Esophagus mucosa (tissue), 1 donor: ENCODE measurements at regions not wholly inside any gene's neighbourhood (a gene's known extent, or its start where the extent isn't known, plus 50 kb on each side); places are given as distances from the start of the nearest gene placed in this dataset.

Experiments used
- ATAC-seq: fragments of 200-7000 bp; cut with Tn5 transposase; one replicate; pipeline ENCODE4 v1.9.1; 2020
- donor health status: DM: yes; HTN: yes; CAD: no.

DNA sequence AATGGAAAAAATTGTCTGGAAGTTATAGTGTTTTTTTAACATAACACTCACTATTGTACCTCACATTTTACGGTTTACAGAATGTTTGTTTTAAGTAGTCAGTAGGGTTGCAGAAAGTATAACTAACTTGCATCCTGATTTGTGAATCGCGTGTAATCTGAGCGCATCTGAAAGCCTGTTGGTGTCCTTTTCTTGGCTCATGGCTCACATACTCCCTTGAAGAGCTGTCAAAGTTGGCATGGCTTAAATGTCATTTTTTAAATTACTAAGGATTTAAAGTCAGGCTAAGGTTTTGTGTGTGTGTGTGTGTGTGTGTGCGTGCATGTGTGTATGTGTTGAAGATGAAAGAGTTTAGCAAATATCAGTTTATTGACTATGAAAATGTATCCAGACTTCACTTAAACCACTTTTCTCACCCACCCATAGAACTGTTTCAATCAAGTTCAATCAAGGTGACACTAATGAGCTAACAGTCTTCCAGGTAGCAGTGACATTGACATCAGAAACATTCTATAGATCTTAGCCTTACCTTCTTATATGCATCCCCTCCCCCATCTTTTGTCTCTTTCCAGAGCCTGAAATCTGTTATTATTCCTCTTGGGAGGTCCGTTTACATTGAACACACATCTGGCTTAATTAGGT, 480.4 kb upstream of the SGCG start:
- ATAC-seq, result no peak

- ATAC-seq, result no peak
Observed at GRCh38 chr13:22703601-22704209, 477.1 kb upstream of the SGCG start.

- ATAC-seq, result no peak
Observed at GRCh38 chr13:22707946-22708345, 472.8 kb upstream of the SGCG start.

GRCh38 chr13:22717036-22717435, 463.7 kb upstream of the SGCG start:
- ATAC-seq, result no peak

DNA sequence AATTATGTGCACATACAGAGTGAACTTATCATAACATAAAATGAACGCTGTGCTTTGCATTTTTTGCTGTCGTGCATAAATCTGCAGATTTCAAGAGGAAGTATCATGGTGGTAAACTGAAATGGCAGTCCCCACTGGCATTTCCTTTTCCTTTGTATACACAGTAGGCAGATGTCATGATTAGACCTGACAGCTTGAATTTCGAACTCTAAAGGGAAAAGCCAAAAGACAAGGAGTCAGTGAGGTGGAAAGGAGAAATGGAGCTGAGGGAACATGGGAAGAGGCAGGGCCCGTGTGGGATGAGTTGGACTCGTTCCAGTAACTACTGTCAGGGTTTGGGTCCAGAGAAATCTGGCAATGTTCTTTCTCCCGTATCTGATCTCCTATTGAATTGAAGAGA, 454.1 kb upstream of the SGCG start:
- no peak for ATAC-seq

DNA sequence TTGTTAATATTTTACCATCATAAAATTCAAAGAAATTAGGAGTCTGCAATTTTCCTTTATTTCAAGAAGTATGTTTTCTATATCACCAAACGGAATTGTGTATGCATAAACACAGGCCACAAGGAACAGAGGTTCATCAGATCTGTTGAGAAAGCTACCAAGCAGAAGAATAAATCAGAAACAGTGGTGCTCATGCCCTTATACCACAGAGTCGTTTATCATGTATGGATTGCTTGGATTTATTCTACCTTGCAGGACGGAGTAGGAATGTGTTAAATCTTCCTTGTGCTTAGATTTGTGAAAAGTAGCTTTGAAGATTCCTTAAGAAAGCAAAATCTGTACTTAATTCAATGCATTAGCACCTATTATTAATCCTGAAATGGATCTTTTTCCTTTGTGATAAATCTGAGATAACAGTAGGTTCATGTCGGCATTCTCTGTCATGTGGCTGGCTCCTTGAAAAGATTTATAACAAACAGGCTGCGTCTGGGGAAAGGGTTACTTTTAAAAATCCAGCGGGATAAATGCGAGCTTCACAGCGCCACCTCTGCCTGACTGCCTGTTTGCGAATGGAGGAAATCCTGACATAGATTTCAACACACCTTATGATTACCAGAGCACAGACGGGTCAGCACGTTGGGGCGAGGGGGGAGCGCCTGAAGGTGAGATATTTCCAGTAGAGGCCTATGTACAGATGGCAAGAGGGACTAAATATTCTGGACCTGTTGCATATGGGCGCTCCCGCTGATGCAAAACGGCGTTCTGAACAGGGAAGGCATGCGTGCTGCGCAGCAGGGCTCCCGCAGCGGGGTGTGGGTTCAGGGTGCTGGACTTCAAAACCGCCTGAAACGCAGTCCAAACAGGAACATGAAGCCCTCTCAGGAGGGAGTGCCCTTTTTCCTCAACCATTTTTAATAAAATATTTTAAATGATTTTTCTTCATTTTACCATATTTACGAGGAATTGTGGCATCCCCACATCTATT, 445.5 kb upstream of the SGCG start:
- no peak for ATAC-seq

DNA sequence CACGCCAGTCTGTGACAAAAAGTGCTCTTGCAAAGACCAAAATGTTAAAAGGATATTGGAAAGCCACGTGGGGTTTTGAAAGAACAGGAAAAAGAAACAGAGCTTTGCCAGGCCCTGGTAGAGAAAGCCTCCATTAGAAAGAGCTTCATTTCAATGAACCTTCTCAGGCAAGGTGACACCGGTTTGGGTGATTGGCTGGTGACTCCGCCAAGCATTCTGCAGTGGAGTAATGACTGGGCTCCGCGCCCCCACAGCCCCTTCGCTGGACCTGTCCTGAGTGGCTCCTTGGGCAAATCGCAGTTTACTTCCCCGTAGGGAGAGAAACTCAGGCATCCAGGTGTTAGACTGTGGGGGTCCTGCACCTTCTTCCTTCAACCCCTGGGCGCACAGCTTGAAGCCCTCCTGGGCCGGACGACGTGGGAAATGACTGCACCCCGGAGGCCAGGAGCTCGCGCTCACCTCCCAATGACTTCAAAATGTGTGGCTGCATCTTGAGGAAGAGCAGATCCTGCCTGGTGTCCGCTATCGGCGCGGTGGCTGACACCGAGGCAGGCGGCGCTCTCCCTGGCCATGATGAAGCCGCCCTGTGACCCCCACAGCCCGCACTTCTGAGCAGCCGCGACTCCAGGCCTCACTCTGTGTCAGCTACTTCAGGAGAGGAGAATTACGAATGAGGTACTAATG, 444.6 kb upstream of the SGCG start:
- no peak for ATAC-seq

GRCh38 chr13:22736768-22737092, 444.0 kb upstream of the SGCG start:
- ATAC-seq, result no peak

DNA sequence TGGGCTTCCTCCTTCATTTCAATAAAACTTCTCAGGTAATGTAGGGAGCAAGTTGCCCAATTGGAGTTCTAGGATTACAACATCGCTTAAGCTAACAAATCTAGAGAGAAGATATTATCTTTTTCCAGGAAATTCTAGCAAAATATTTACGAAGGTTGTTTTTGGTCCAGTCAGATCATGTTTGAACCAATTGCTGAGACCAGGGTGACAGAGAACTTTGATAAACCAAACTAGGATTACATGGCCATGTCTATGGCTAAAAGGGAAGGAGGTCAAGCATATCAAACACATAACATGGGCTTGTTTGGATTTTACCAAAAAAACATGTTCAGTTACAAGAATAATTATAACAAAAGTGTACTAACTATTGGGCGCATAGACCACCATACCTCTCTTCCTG, 442.4 kb upstream of the SGCG start:
- no peak for ATAC-seq

- ATAC-seq, result no peak
Observed at GRCh38 chr13:22740264-22740663, 440.5 kb upstream of the SGCG start.

- ATAC-seq, result no peak
Observed at GRCh38 chr13:22744688-22745452, 435.9 kb upstream of the SGCG start.

GRCh38 chr13:22748866-22749577, 431.8 kb upstream of the SGCG start:
- ATAC-seq, result no peak

DNA sequence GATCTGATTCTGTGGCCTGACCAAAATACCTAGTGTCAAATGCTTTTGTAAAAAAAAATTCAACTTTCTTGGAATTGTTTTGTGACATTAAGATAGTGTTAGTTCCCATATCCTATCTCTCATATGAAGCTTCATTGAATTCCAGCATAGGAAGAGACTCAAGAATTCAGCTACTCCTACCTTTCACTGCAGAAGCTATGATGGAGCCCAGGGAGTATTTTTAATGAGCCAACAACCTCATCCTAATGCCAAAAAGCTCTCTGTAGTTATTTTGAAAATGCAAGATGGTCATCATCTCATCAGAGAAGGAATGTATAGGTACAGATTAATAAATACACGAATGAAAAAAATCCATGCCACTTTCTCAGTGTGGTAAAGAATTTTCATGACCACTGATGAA, 431.2 kb upstream of the SGCG start:
- no peak for ATAC-seq

GRCh38 chr13:22757530-22758120, 423.2 kb upstream of the SGCG start:
- ATAC-seq, result no peak

GRCh38 chr13:22758245-22758644, 422.5 kb upstream of the SGCG start:
- no peak for ATAC-seq

GRCh38 chr13:22761709-22762108, 419.1 kb upstream of the SGCG start:
- ATAC-seq, result no peak

- no peak for ATAC-seq
Observed at GRCh38 chr13:22765547-22765946, 415.2 kb upstream of the SGCG start.

DNA sequence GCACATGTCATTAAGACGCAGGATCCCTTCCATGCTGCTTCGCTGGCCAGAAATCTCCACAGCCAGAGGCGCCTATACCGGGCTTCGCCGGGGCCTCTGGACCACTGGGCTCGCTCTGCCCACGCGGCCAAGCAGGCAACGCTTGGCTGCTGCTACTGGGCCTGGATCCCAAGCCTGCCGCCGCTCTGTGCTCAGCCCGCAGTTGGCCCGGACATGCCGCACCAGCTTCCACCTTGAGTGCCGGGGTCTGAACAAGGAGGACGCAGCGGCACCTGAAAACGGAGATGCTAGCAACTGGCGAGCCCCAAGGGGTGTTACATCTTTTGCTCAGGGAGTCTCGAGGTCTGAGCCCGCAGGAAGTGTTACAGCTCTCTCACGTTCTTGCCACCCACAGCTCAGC, 409.9 kb upstream of the SGCG start:
- ATAC-seq, result no peak

DNA sequence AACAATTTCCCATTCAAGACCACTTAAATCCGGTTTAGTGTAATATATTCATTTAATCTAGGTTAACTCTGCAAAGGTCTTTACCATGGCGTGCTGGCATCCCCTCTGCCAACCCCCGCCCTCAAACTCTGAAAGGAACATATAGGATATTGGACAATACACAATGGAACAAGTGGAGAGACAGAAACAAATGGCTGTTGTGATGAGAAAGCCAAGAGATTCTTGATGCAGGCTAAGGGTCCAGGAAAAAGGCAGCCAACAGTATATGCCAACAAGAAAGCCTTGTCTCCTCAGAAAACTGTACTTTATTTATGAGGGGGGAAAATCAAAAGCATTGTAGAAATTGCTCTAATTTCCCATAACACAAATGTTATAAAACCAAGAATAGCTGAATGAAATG, 407.3 kb upstream of the SGCG start:
- ATAC-seq, result no peak

GRCh38 chr13:22776394-22777186, 404.2 kb upstream of the SGCG start:
- ATAC-seq, result no peak
